Sigmoid colon (tissue), 4 donors: ENCODE measurements at regions not wholly inside any gene's neighbourhood (a gene's known extent, or its start where the extent isn't known, plus 50 kb on each side); places are given as distances from the start of the nearest gene placed in this dataset.

ENCODE experiments used
- CTCF ChIP-seq, 4 experiments: fragments of 450-650 bp in 3 of 4; fragments of 200-600 bp in 1 of 4; IDR thresholded peaks; one replicate each; pipeline ENCODE4 v1.5.1; 2016 to 2019; ENCODE audit warnings: antibody characterized with exemption in 4 of 4, mild to moderate bottlenecking in 3 of 4, moderate library complexity in 2 of 4
- EP300 ChIP-seq, 4 donors: sonication (generic); formaldehyde crosslinking; IDR thresholded peaks; one replicate each; pipeline ENCODE4 v1.6.1; 2017; ENCODE audit warnings: antibody characterized with exemption in 4 of 4
- POLR2A ChIP-seq, 2 donors: fragments of 450-650 bp; IDR thresholded peaks; one replicate each; pipeline ENCODE4 v1.6.1; 2016; ENCODE audit warnings: antibody characterized with exemption in 2 of 2, mild to moderate bottlenecking in 2 of 2, moderate library complexity in 2 of 2
- POLR2AphosphoS5 ChIP-seq, 4 donors: sonication (generic); formaldehyde crosslinking; IDR thresholded peaks; one replicate each; pipeline ENCODE4 v1.6.1; 2017; ENCODE audit warnings: antibody characterized with exemption in 4 of 4

- TF ChIP-seq POLR2AphosphoS5 (IDR thresholded peaks at IDR 0.05) (no peak), CTCF (IDR thresholded peaks at IDR 0.05) (no peak), EP300 (IDR thresholded peaks at IDR 0.05) (no peak), POLR2A (IDR thresholded peaks at IDR 0.05) (no peak)
Observed at GRCh38 chr9:23343226-23343625, 482.8 kb downstream of the ELAVL2 start.
